DOHH2 (cell line): ENCODE measurements at regions not wholly inside any gene's neighbourhood (a gene's known extent, or its start where the extent isn't known, plus 50 kb on each side); places are given as distances from the start of the nearest gene placed in this dataset.
A peak's percentile ranks its signal among the peaks of the same experiment; 100 is the strongest.

ENCODE experiments used
- H3F3A ChIP-seq: fragments of 200-600 bp; sonication (generic), shearing (Covaris generic); 2 replicates; pipeline ENCODE4 v1.6.0; 2016; ENCODE audit warnings: antibody characterized with exemption, mild to moderate bottlenecking; ENCODE audit not compliant: control insufficient read depth, insufficient read depth
- H3K27ac ChIP-seq: fragments of 200-600 bp; sonication (generic); 2 replicates; pipeline ENCODE4 v1.5.1; 2014; ENCODE audit warnings: low read depth, mild to moderate bottlenecking, low read length, moderate library complexity
- H3K27me3 ChIP-seq: fragments of 200-600 bp; sonication (generic); 2 replicates; pipeline ENCODE4 v1.6.1; 2014; ENCODE audit warnings: mild to moderate bottlenecking, low read length, mixed read lengths; ENCODE audit not compliant: control insufficient read depth
- H3K36me3 ChIP-seq: fragments of 200-600 bp; sonication (generic); 2 replicates; pipeline ENCODE4 v1.6.1; 2014; ENCODE audit warnings: mild to moderate bottlenecking, low read length, moderate library complexity, mixed read lengths; ENCODE audit not compliant: control insufficient read depth
- H3K4me1 ChIP-seq: fragments of 200-600 bp; sonication (generic); 2 replicates; pipeline ENCODE4 v1.6.1; 2014; ENCODE audit warnings: mild to moderate bottlenecking, low read length, mixed read lengths; ENCODE audit not compliant: control insufficient read depth
- H3K4me2 ChIP-seq: fragments of 200-600 bp; sonication (generic); 2 replicates; pipeline ENCODE4 v1.6.0; 2014; ENCODE audit warnings: mild to moderate bottlenecking, low read length, moderate library complexity
- H3K4me3 ChIP-seq: fragments of 200-600 bp; sonication (generic); 2 replicates; pipeline ENCODE4 v1.5.1; 2014; ENCODE audit warnings: mild to moderate bottlenecking, low read length, mixed read lengths
- H3K79me2 ChIP-seq: fragments of 200-600 bp; sonication (generic); 2 replicates; pipeline ENCODE4 v1.6.1; 2014; ENCODE audit warnings: mild to moderate bottlenecking, low read length, mixed read lengths; ENCODE audit not compliant: control insufficient read depth
- H3K9me2 ChIP-seq: fragments of 200-600 bp; sonication (generic); replicated peaks from 2 replicates; pipeline ENCODE4 v1.6.1; 2014; ENCODE audit warnings: mild to moderate bottlenecking, low read length, mixed read lengths; ENCODE audit not compliant: control insufficient read depth
- H3K9me3 ChIP-seq: fragments of 200-600 bp; sonication (generic); 2 replicates; pipeline ENCODE4 v1.6.1; 2014; ENCODE audit warnings: antibody characterized with exemption, low read length, mixed read lengths; ENCODE audit not compliant: control insufficient read depth, insufficient read depth
- H4K20me1 ChIP-seq: fragments of 200-600 bp; sonication (generic); 2 replicates; pipeline ENCODE4 v1.6.0; 2014; ENCODE audit warnings: low read depth, mild to moderate bottlenecking, antibody characterized with exemption, low read length, moderate library complexity; ENCODE audit not compliant: control insufficient read depth, insufficient read depth
- CTCF ChIP-seq: fragments of 200-600 bp; sonication (generic); IDR thresholded peaks from one replicate; pipeline ENCODE4 v1.5.1; 2014; ENCODE audit warnings: antibody characterized with exemption, mild to moderate bottlenecking, low read depth, low read length; ENCODE audit not compliant: poor library complexity, severe bottlenecking
- EZH2phosphoT487 ChIP-seq: fragments of 200-600 bp; sonication (generic); IDR thresholded peaks from 2 replicates; pipeline ENCODE4 v1.6.1; 2017; ENCODE audit warnings: borderline replicate concordance, mild to moderate bottlenecking, antibody characterized with exemption, low read length, moderate library complexity, mixed read lengths

- no peaks in the 10 kb centered on the region for H3F3A ChIP-seq
- H4K20me1 ChIP-seq = no peaks in the 10 kb centered on the region
- H3K4me3 ChIP-seq = no peak overlapping the region
- no peaks in the 10 kb centered on the region for H3K9me3 ChIP-seq
- H3K27me3 ChIP-seq = peaks cover 2% of the 10 kb centered on the region; the same call in 1 of the 2 replicates
- H3K4me2 ChIP-seq = no peak overlapping the region
- no peaks in the 10 kb centered on the region for H3K36me3 ChIP-seq
- H3K27ac ChIP-seq = no peak overlapping the region
- no peaks in the 10 kb centered on the region for H3K9me2 ChIP-seq
- H3K4me1 ChIP-seq = peaks cover 27% of the 10 kb centered on the region
- no peak for TF ChIP-seq EZH2phosphoT487
- TF ChIP-seq CTCF = no peak
- H3K79me2 ChIP-seq = no peaks in the 10 kb centered on the region
These were observed 76.1 kb upstream of the SDK2 start for GRCh38 chr17:73720187-73720834.

GRCh38 chr17:73722165-73722564 is 77.9 kb upstream of the SDK2 start:
- Histone ChIP-seq H4K20me1 (no peaks in the 10 kb centered on the region), H3K36me3 (no peaks in the 10 kb centered on the region), H3K27ac (no peak overlapping the region), H3K4me1 (peaks cover 18% of the 10 kb centered on the region), H3K4me2 (peak overlapping the region; percentile 46), H3K9me2 (no peaks in the 10 kb centered on the region), H3K79me2 (no peaks in the 10 kb centered on the region), H3K27me3 (peaks cover 2% of the 10 kb centered on the region; the same call in 1 of the 2 replicates), H3K4me3 (no peak overlapping the region), H3F3A (no peaks in the 10 kb centered on the region), H3K9me3 (no peaks in the 10 kb centered on the region)
- TF ChIP-seq EZH2phosphoT487 (no peak), CTCF (no peak)

- no peaks in the 10 kb centered on the region for H3K9me2 ChIP-seq
- peaks cover 18% of the 10 kb centered on the region for H3K4me1 ChIP-seq
- no peak overlapping the region for H3K4me2 ChIP-seq
- no peaks in the 10 kb centered on the region for H4K20me1 ChIP-seq
- TF ChIP-seq EZH2phosphoT487 = no peak
- TF ChIP-seq CTCF = no peak
- H3K27me3 ChIP-seq = peaks cover 2% of the 10 kb centered on the region; the same call in 1 of the 2 replicates
- no peaks in the 10 kb centered on the region for H3F3A ChIP-seq
- H3K4me3 ChIP-seq = no peak overlapping the region
- no peaks in the 10 kb centered on the region for H3K9me3 ChIP-seq
- no peak overlapping the region for H3K27ac ChIP-seq
- H3K36me3 ChIP-seq = no peaks in the 10 kb centered on the region
- H3K79me2 ChIP-seq = no peaks in the 10 kb centered on the region
These were observed 79.1 kb upstream of the SDK2 start for GRCh38 chr17:73723317-73723716.
